Trophoblast cell (in vitro differentiated cells and primary cell): ENCODE measurements at regions not wholly inside any gene's neighbourhood (a gene's known extent, or its start where the extent isn't known, plus 50 kb on each side); places are given as distances from the start of the nearest gene placed in this dataset.
A peak's percentile ranks its signal among the peaks of the same experiment; 100 is the strongest.

Source experiments
- DNase-seq, 2 donors: peaks; one replicate each; pipeline ENCODE4 v3.0.0-alpha.2; 2016
- H2AFZ ChIP-seq: 2 replicates; pipeline ENCODE4 v1.6.1; 2013; ENCODE audit warnings: low read length, moderate library complexity, mild to moderate bottlenecking; ENCODE audit not compliant: insufficient read depth, poor library complexity
- H2AK5ac ChIP-seq: 2 replicates; pipeline ENCODE4 v1.6.1; 2013; ENCODE audit warnings: mild to moderate bottlenecking, low read length
- H2BK120ac ChIP-seq: 2 replicates; pipeline ENCODE4 v1.6.1; 2013; ENCODE audit warnings: low read length, mild to moderate bottlenecking, moderate library complexity; ENCODE audit not compliant: insufficient read depth, poor library complexity
- H2BK12ac ChIP-seq: 2 replicates; pipeline ENCODE4 v1.6.1; 2013; ENCODE audit warnings: mild to moderate bottlenecking, low read length, moderate library complexity
- H2BK5ac ChIP-seq: 2 replicates; pipeline ENCODE4 v1.6.1; 2013; ENCODE audit warnings: low read length, low read depth, moderate library complexity, mild to moderate bottlenecking; ENCODE audit not compliant: poor library complexity
- H3K14ac ChIP-seq: 2 replicates; pipeline ENCODE4 v1.6.1; 2013; ENCODE audit warnings: mild to moderate bottlenecking, low read length
- H3K18ac ChIP-seq: 2 replicates; pipeline ENCODE4 v1.6.1; 2013; ENCODE audit warnings: mild to moderate bottlenecking, low read length
- H3K23ac ChIP-seq: 2 replicates; pipeline ENCODE4 v1.6.1; 2013; ENCODE audit warnings: low read length
- H3K27ac ChIP-seq: 2 replicates; pipeline ENCODE4 v1.5.1; 2013; ENCODE audit warnings: low read depth, mild to moderate bottlenecking, inconsistent platforms, low read length, moderate library complexity
- H3K27me3 ChIP-seq: 2 replicates; pipeline ENCODE4 v1.6.1; 2013; ENCODE audit warnings: inconsistent platforms, mild to moderate bottlenecking, low read length, moderate library complexity; ENCODE audit not compliant: insufficient read depth
- H3K36me3 ChIP-seq, 2 experiments: 1 replicate in 1 of 2; 2 replicates in 1 of 2; pipeline ENCODE4 v1.6.1; 2013; ENCODE audit warnings: low read length in 2 of 2, mild to moderate bottlenecking in 2 of 2, moderate library complexity in 1 of 2; ENCODE audit not compliant: insufficient read depth in 2 of 2, control insufficient read depth in 1 of 2
- H3K4ac ChIP-seq: 2 replicates; pipeline ENCODE4 v1.6.1; 2013; ENCODE audit warnings: low read depth, mild to moderate bottlenecking, low read length, moderate library complexity
- H3K4me1 ChIP-seq, 2 experiments: 1 replicate in 1 of 2; 2 replicates in 1 of 2; pipeline ENCODE4 v1.6.1; 2013; ENCODE audit warnings: low read length in 2 of 2, mild to moderate bottlenecking in 2 of 2, moderate library complexity in 1 of 2; ENCODE audit not compliant: insufficient read depth in 2 of 2, control insufficient read depth in 1 of 2
- H3K4me2 ChIP-seq: 2 replicates; pipeline ENCODE4 v1.6.1; 2013; ENCODE audit warnings: inconsistent platforms, mild to moderate bottlenecking, low read length, moderate library complexity
- H3K4me3 ChIP-seq: 2 replicates; pipeline ENCODE4 v1.5.1; 2013; ENCODE audit warnings: mild to moderate bottlenecking, low read depth, low read length, inconsistent platforms
- H3K79me1 ChIP-seq: one replicate; pipeline ENCODE4 v1.6.1; 2013; ENCODE audit warnings: low read length
- H3K79me2 ChIP-seq: 2 replicates; pipeline ENCODE4 v1.6.1; 2013; ENCODE audit warnings: low read length, mild to moderate bottlenecking; ENCODE audit not compliant: control insufficient read depth, insufficient read depth, poor library complexity
- H3K9ac ChIP-seq: 2 replicates; pipeline ENCODE4 v1.6.1; 2013; ENCODE audit warnings: mild to moderate bottlenecking, low read length
- H3K9me3 ChIP-seq: 2 replicates; pipeline ENCODE4 v1.6.1; 2013; ENCODE audit warnings: low read depth, mild to moderate bottlenecking, control low read depth, inconsistent platforms, low read length; ENCODE audit not compliant: insufficient read depth
- H4K12ac ChIP-seq: 2 replicates; pipeline ENCODE4 v1.6.1; 2013; ENCODE audit warnings: low read depth, mild to moderate bottlenecking, low read length, moderate library complexity
- H4K8ac ChIP-seq: 2 replicates; pipeline ENCODE4 v1.6.1; 2013; ENCODE audit warnings: low read depth, mild to moderate bottlenecking, low read length, moderate library complexity
- H4K91ac ChIP-seq: one replicate; pipeline ENCODE4 v1.6.1; 2013; ENCODE audit warnings: low read depth, mild to moderate bottlenecking, low read length, moderate library complexity
- WGBS: extraction: QIAGEN DNeasy Blood & Tissue Kit; methylation state at CpG from one replicate; pipeline ENCODE4 v1.1.7; 2013; ENCODE audit warnings: missing lambda C conversion rate; ENCODE audit not compliant: insufficient read length, insufficient coverage; ENCODE audit errors: extremely low coverage; 5-methylcytosine and 5-hydroxymethylcytosine counted together

GRCh38 chr2:48902521-48902920 lies 147.0 kb upstream of the LHCGR start:
- Histone ChIP-seq H3K4me2 (no peak overlapping the region), H3K79me2 (no peaks in the 10 kb centered on the region), H2BK120ac (no peak overlapping the region), H3K79me1 (no peaks in the 10 kb centered on the region), H2AFZ (no peak overlapping the region), H3K14ac (no peak overlapping the region), H4K12ac (no peak overlapping the region), H3K18ac (no peak overlapping the region), H3K4ac (no peak overlapping the region), H3K4me3 (no peak overlapping the region), H2BK12ac (no peak overlapping the region), H3K23ac (no peak overlapping the region), H3K27ac (no peak overlapping the region), H2BK5ac (no peak overlapping the region), H4K8ac (no peak overlapping the region), H3K36me3 (no peaks in the 10 kb centered on the region), H3K27me3 (no peaks in the 10 kb centered on the region), H3K4me1 (peaks cover 3 to 5% of the 10 kb centered on the region in 2 experiments), H2AK5ac (no peak overlapping the region), H3K9me3 (no peaks in the 10 kb centered on the region), H4K91ac (no peak overlapping the region), H3K9ac (no peak overlapping the region)
- DNase-seq, result peak; percentile 8 to 51
- WGBS, result no CpG with 5 or more reads among the region's 5 CpGs

- H2AFZ ChIP-seq, result no peak overlapping the region
- no peak overlapping the region for H3K4ac ChIP-seq
- no peak for DNase-seq
- no peak overlapping the region for H2AK5ac ChIP-seq
- WGBS, result no CpG with 5 or more reads among the region's 2 CpGs
- no peaks in the 10 kb centered on the region for H3K79me2 ChIP-seq
- no peak overlapping the region for H3K9ac ChIP-seq
- H2BK120ac ChIP-seq, result no peak overlapping the region
- H3K23ac ChIP-seq, result no peak overlapping the region
- no peaks in the 10 kb centered on the region for H3K79me1 ChIP-seq
- no peaks in the 10 kb centered on the region for H3K9me3 ChIP-seq
- H3K4me3 ChIP-seq, result no peak overlapping the region
- H3K14ac ChIP-seq, result no peak overlapping the region
- H2BK5ac ChIP-seq, result no peak overlapping the region
- H3K4me2 ChIP-seq, result no peak overlapping the region
- H4K8ac ChIP-seq, result no peak overlapping the region
- peaks cover 0 to 5% of the 10 kb centered on the region in 2 experiments for H3K4me1 ChIP-seq
- no peaks in the 10 kb centered on the region for H3K27me3 ChIP-seq
- H3K27ac ChIP-seq, result no peak overlapping the region
- no peak overlapping the region for H2BK12ac ChIP-seq
- H4K91ac ChIP-seq, result no peak overlapping the region
- no peak overlapping the region for H3K18ac ChIP-seq
- no peak overlapping the region for H4K12ac ChIP-seq
- no peaks in the 10 kb centered on the region for H3K36me3 ChIP-seq
These were observed 145.9 kb upstream of the LHCGR start for GRCh38 chr2:48901416-48901815.

GRCh38 chr2:48901015-48901343 lies 145.5 kb upstream of the LHCGR start:
- H2BK120ac ChIP-seq, result no peak overlapping the region
- H2BK5ac ChIP-seq, result no peak overlapping the region
- H3K79me1 ChIP-seq, result no peaks in the 10 kb centered on the region
- H3K18ac ChIP-seq, result no peak overlapping the region
- no peak overlapping the region for H3K4ac ChIP-seq
- H2AK5ac ChIP-seq, result no peak overlapping the region
- no peak overlapping the region for H4K91ac ChIP-seq
- H3K9me3 ChIP-seq, result no peaks in the 10 kb centered on the region
- H3K14ac ChIP-seq, result no peak overlapping the region
- no peak for DNase-seq
- no peak overlapping the region for H3K9ac ChIP-seq
- no peak overlapping the region for H3K23ac ChIP-seq
- H3K36me3 ChIP-seq, result no peaks in the 10 kb centered on the region
- no CpG with 5 or more reads among the region's 1 CpG for WGBS
- H4K8ac ChIP-seq, result no peak overlapping the region
- no peak overlapping the region for H4K12ac ChIP-seq
- H3K27ac ChIP-seq, result no peak overlapping the region
- no peak overlapping the region for H2BK12ac ChIP-seq
- H3K4me3 ChIP-seq, result no peak overlapping the region
- H3K27me3 ChIP-seq, result no peaks in the 10 kb centered on the region
- H2AFZ ChIP-seq, result no peak overlapping the region
- H3K4me2 ChIP-seq, result no peak overlapping the region
- H3K79me2 ChIP-seq, result no peaks in the 10 kb centered on the region
- H3K4me1 ChIP-seq, result peaks cover 0 to 5% of the 10 kb centered on the region in 2 experiments

GRCh38 chr2:48900321-48901014 lies 144.9 kb upstream of the LHCGR start:
- H2BK120ac ChIP-seq, result no peak overlapping the region

More at GRCh38 chr2:48900321-48901014, 144.9 kb upstream of the LHCGR start:
- no peak overlapping the region for H3K4me2 ChIP-seq
- H4K91ac ChIP-seq, result no peak overlapping the region
- no peak overlapping the region for H2AK5ac ChIP-seq
- no peak overlapping the region for H3K18ac ChIP-seq
- H3K14ac ChIP-seq, result no peak overlapping the region
- no peaks in the 10 kb centered on the region for H3K9me3 ChIP-seq
- no peak overlapping the region for H2AFZ ChIP-seq
- WGBS, result no CpG with 5 or more reads among the region's 2 CpGs
- H3K36me3 ChIP-seq, result no peaks in the 10 kb centered on the region
- peak; percentile 62 to 74 for DNase-seq
- no peak overlapping the region for H3K9ac ChIP-seq
- H2BK5ac ChIP-seq, result no peak overlapping the region
- no peaks in the 10 kb centered on the region for H3K79me1 ChIP-seq
- no peaks in the 10 kb centered on the region for H3K79me2 ChIP-seq
- H3K23ac ChIP-seq, result no peak overlapping the region
- no peak overlapping the region for H2BK12ac ChIP-seq
- no peak overlapping the region for H4K8ac ChIP-seq
- peaks cover 0 to 5% of the 10 kb centered on the region in 2 experiments for H3K4me1 ChIP-seq
- H3K4ac ChIP-seq, result no peak overlapping the region
- H3K27ac ChIP-seq, result no peak overlapping the region
- H4K12ac ChIP-seq, result no peak overlapping the region
- H3K4me3 ChIP-seq, result no peak overlapping the region
- H3K27me3 ChIP-seq, result no peaks in the 10 kb centered on the region
